BJ (cell line): ENCODE measurements at regions not wholly inside any gene's neighbourhood (a gene's known extent, or its start where the extent isn't known, plus 50 kb on each side); places are given as distances from the start of the nearest gene placed in this dataset.

Experiments used
- CTCF ChIA-PET: fragments of 350-600 bp; formaldehyde crosslinking; extraction: SDS; loops from one replicate; lab custom pipeline; 2021; ENCODE audit warnings: antibody characterized with exemption, inconsistent platforms; lab: Yijun Ruan, JAX
- POLR2A ChIA-PET: fragments of 300-600 bp; sonication (Branson Sonifier 250); formaldehyde crosslinking; extraction: SDS; loops from one replicate; lab custom pipeline; 2021; ENCODE audit warnings: antibody characterized with exemption; lab: Charles Lee
- DNase-seq: peaks from one replicate; pipeline ENCODE4 v3.0.0-alpha.2; 2011; ENCODE audit warnings: low read depth
- H3K27me3 ChIP-seq: 2 replicates; pipeline ENCODE4 v1.6.0; 2011; ENCODE audit warnings: low read length; ENCODE audit not compliant: control insufficient read depth, insufficient read depth
- H3K36me3 ChIP-seq: 2 replicates; pipeline ENCODE4 v1.5.1; 2011; ENCODE audit warnings: low read length; ENCODE audit not compliant: control insufficient read depth, insufficient read depth
- H3K4me3 ChIP-seq: 2 replicates; pipeline ENCODE4 v1.5.1; 2011; ENCODE audit warnings: low read depth, mild to moderate bottlenecking, control low read depth, low read length
- CTCF ChIP-seq: IDR thresholded peaks from 2 replicates; pipeline ENCODE4 v1.5.1; 2011; ENCODE audit warnings: low read depth, mild to moderate bottlenecking, control low read depth, inconsistent platforms, low read length, moderate library complexity; ENCODE audit not compliant: insufficient read depth

- no peak for TF ChIP-seq CTCF
- H3K27me3 ChIP-seq, result peaks cover 1% of the 10 kb centered on the region
- ChIA-PET CTCF (no interaction called here), POLR2A (no interaction called here)
- H3K4me3 ChIP-seq, result no peak overlapping the region
- DNase-seq, result no peak
- no peaks in the 10 kb centered on the region for H3K36me3 ChIP-seq
Measured at GRCh38 chr12:42774238-42774637, 184.7 kb upstream of the PRICKLE1 start.

DNA sequence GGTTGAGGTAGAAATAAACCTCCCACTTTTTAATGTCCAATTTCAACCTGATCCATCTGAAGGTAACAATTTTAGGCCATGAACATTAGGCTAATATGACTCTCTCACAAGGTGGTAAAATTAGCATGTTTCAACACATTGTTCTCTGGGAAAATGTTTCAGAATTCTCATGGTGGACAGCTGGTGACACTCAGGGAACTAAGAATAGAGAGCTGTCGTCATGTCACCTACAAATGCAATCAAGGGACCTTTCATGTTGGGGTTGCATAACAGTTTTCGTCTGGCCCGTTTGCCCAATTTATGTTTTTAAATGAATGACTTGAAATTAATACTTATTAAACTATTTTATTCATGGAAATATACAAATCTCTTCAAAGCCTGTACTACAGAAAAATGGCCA lies 180.7 kb upstream of the PRICKLE1 start:
- no peak overlapping the region for H3K4me3 ChIP-seq
- no peak for TF ChIP-seq CTCF
- POLR2A ChIA-PET, result no interaction called here
- H3K36me3 ChIP-seq, result no peaks in the 10 kb centered on the region
- H3K27me3 ChIP-seq, result no peaks in the 10 kb centered on the region
- CTCF ChIA-PET, result interaction anchor here (0.8 kb wide), 1 partner anchor 10 kb away, joined by 4 read pairs; no protein-coding TSS in a partner anchor
- no peak for DNase-seq

GRCh38 chr12:42769455-42769854 lies 179.9 kb upstream of the PRICKLE1 start:
- Histone ChIP-seq H3K27me3 (no peaks in the 10 kb centered on the region), H3K36me3 (no peaks in the 10 kb centered on the region), H3K4me3 (no peak overlapping the region)
- ChIA-PET CTCF (no interaction called here), POLR2A (no interaction called here)
- no peak for TF ChIP-seq CTCF
- DNase-seq, result no peak

GRCh38 chr12:42767998-42768397 lies 178.5 kb upstream of the PRICKLE1 start:
- Histone ChIP-seq H3K4me3 (no peak overlapping the region), H3K27me3 (no peaks in the 10 kb centered on the region), H3K36me3 (no peaks in the 10 kb centered on the region)
- no peak for TF ChIP-seq CTCF
- ChIA-PET POLR2A (no interaction called here), CTCF (no interaction called here)
- no peak for DNase-seq

DNA sequence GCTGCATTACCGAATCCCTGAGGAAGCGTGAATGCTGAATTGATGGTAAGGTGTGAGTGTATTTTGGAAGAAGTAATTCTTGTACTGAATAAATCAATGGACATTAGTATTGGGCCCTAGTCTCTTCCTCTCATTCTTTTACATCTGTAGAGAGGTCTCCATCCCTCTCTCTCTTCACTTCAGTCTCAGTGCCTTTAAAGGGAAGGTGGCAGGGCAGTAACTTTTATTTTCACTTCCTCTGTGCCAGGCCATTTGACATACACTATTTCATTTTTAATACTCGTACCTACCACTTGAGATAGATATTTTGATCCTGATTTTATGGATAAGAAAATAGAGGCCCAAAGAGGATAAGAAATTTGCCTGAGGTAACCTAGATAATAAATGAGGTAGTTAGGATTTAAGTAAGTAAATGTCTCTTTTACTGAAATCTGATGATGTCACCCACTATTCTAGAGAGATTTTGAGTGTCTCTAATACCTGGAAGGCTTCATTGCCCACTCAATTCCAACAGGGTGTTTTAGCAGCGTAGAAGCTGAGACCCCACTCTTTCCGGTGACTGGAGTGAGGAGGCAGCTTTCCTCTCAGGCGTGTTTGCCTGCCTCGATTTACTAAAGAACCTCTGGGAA lies 177.9 kb upstream of the PRICKLE1 start:
- TF ChIP-seq CTCF, result no peak
- no peaks in the 10 kb centered on the region for H3K27me3 ChIP-seq
- DNase-seq, result no peak
- H3K36me3 ChIP-seq, result no peaks in the 10 kb centered on the region
- POLR2A ChIA-PET, result no interaction called here
- H3K4me3 ChIP-seq, result no peak overlapping the region
- CTCF ChIA-PET, result no interaction called here
